ENCODE measurements at regions not wholly inside any gene's neighbourhood (a gene's known extent, or its start where the extent isn't known, plus 50 kb on each side); places are given as distances from the start of the nearest gene placed in this dataset.

GRCh38 chr13:73411067-73411809 lies 352.4 kb downstream of the KLF5 start:
- Histone ChIP-seq H3K9me2 (replicated peaks; ENCODE audit: insufficient read depth) (no peaks in the 10 kb centered on the region), H3K27me3 (no peaks in the 10 kb centered on the region), H3K27ac (no peak overlapping the region), H2AFZ (no peak overlapping the region), H4K20me1 (ENCODE audit: insufficient read depth, poor library complexity, severe bottlenecking) (no peaks in the 10 kb centered on the region), H3K4me3 (no peak overlapping the region), H3K79me2 (no peaks in the 10 kb centered on the region), H3K4me2 (no peak overlapping the region), H3K4me1 (ENCODE audit: insufficient read depth) (peaks cover 5% of the 10 kb centered on the region), H3K36me3 (replicated peaks; ENCODE audit: insufficient read depth, low read depth) (no peaks in the 10 kb centered on the region), H3K9me3 (ENCODE audit: low read depth) (no peaks in the 10 kb centered on the region)
- 83% methylated on average over 7 of the region's 7 CpGs for WGBS (ENCODE audit: low lambda C conversion rate, missing lambda C conversion rate)
- no peak for TF ChIP-seq EZH2phosphoT487 (IDR thresholded peaks at IDR 0.05; ENCODE audit: low read depth, severe bottlenecking, unreplicated experiment)
- no peak for TF ChIP-seq EZH2 (IDR thresholded peaks at IDR 0.05; ENCODE audit: borderline replicate concordance)
- DNase-seq (ENCODE audit: low spot score), result no peak

GRCh38 chr13:73406454-73406853 lies 347.6 kb downstream of the KLF5 start:
- Histone ChIP-seq H3K27me3 (no peaks in the 10 kb centered on the region), H3K4me2 (no peak overlapping the region), H3K4me3 (no peak overlapping the region), H3K79me2 (no peaks in the 10 kb centered on the region), H3K9me2 (replicated peaks; ENCODE audit: insufficient read depth) (no peaks in the 10 kb centered on the region), H3K36me3 (replicated peaks; ENCODE audit: insufficient read depth, low read depth) (no peaks in the 10 kb centered on the region), H3K27ac (no peak overlapping the region), H3K9me3 (ENCODE audit: low read depth) (no peaks in the 10 kb centered on the region), H3K4me1 (ENCODE audit: insufficient read depth) (no peaks in the 10 kb centered on the region), H4K20me1 (ENCODE audit: insufficient read depth, poor library complexity, severe bottlenecking) (no peaks in the 10 kb centered on the region), H2AFZ (no peak overlapping the region)
- TF ChIP-seq CTCF (IDR thresholded peaks at IDR 0.05; ENCODE audit: poor library complexity) (no peak), EZH2 (IDR thresholded peaks at IDR 0.05; ENCODE audit: borderline replicate concordance) (no peak), EZH2phosphoT487 (IDR thresholded peaks at IDR 0.05; ENCODE audit: low read depth, severe bottlenecking, unreplicated experiment) (no peak)
- WGBS (ENCODE audit: low lambda C conversion rate, missing lambda C conversion rate), result 96% methylated on average over 1 of the region's 1 CpG
- DNase-seq (ENCODE audit: low spot score), result no peak

GRCh38 chr13:73404581-73404980 lies 345.8 kb downstream of the KLF5 start:
- no peak overlapping the region for H3K4me3 ChIP-seq
- WGBS (ENCODE audit: low lambda C conversion rate, missing lambda C conversion rate), result 42% methylated on average over 2 of the region's 2 CpGs

More at GRCh38 chr13:73404581-73404980, 345.8 kb downstream of the KLF5 start:
- TF ChIP-seq CTCF (IDR thresholded peaks at IDR 0.05; ENCODE audit: poor library complexity) (no peak), EZH2 (IDR thresholded peaks at IDR 0.05; ENCODE audit: borderline replicate concordance) (no peak), EZH2phosphoT487 (IDR thresholded peaks at IDR 0.05; ENCODE audit: low read depth, severe bottlenecking, unreplicated experiment) (no peak)
- no peak overlapping the region for H2AFZ ChIP-seq
- peaks cover 15% of the 10 kb centered on the region for H3K4me1 ChIP-seq (ENCODE audit: insufficient read depth)
- no peaks in the 10 kb centered on the region for H3K36me3 ChIP-seq (replicated peaks; ENCODE audit: insufficient read depth, low read depth)
- H3K27ac ChIP-seq, result no peak overlapping the region
- H3K79me2 ChIP-seq, result no peaks in the 10 kb centered on the region
- no peaks in the 10 kb centered on the region for H3K27me3 ChIP-seq
- no peaks in the 10 kb centered on the region for H4K20me1 ChIP-seq (ENCODE audit: insufficient read depth, poor library complexity, severe bottlenecking)
- no peak overlapping the region for H3K4me2 ChIP-seq
- no peaks in the 10 kb centered on the region for H3K9me2 ChIP-seq (replicated peaks; ENCODE audit: insufficient read depth)
- H3K9me3 ChIP-seq (ENCODE audit: low read depth), result no peaks in the 10 kb centered on the region
- no peak for DNase-seq (ENCODE audit: low spot score)

All from hepatocyte (in vitro differentiated cells).